ENCODE measurements at regions not wholly inside any gene's neighbourhood (a gene's known extent, or its start where the extent isn't known, plus 50 kb on each side); places are given as distances from the start of the nearest gene placed in this dataset.

GRCh38 chrX:39771089-39771488, 326.7 kb downstream of the BCOR start:
- H2BK120ac ChIP-seq (ENCODE audit: low read depth, low read length), result peak overlapping the region; percentile 67
- H3K4me1 ChIP-seq (ENCODE audit: control insufficient read depth, low read depth, low read length), result no peaks in the 10 kb centered on the region
- no peak overlapping the region for H3K4me3 ChIP-seq (ENCODE audit: low read length)
- no peaks in the 10 kb centered on the region for H3K79me1 ChIP-seq (ENCODE audit: low read length)
- no peak overlapping the region for H3K23ac ChIP-seq (ENCODE audit: low read length)
- H2BK15ac ChIP-seq (replicated peaks; ENCODE audit: low read depth), result peak overlapping the region; percentile 88
- no peak for DNase-seq
- H4K5ac ChIP-seq (ENCODE audit: low read length), result no peak overlapping the region
- peak overlapping the region; percentile 98 for H3K27ac ChIP-seq (ENCODE audit: low read depth, low read length)
- no peak overlapping the region for H2AK5ac ChIP-seq (ENCODE audit: low read length)
- no peaks in the 10 kb centered on the region for H3K27me3 ChIP-seq (ENCODE audit: insufficient read depth, low read length, poor library complexity)
- H3K4ac ChIP-seq (ENCODE audit: low read depth, low read length), result peak overlapping the region; percentile 94
- H3K36me3 ChIP-seq (ENCODE audit: control insufficient read depth, insufficient read depth, low read length), result no peaks in the 10 kb centered on the region
- no peak overlapping the region for H3K4me2 ChIP-seq (ENCODE audit: low read length)
- no peak overlapping the region for H3K9ac ChIP-seq (ENCODE audit: low read length)
- peak overlapping the region; percentile 90 for H3K18ac ChIP-seq (ENCODE audit: low read length)
- H4K8ac ChIP-seq (ENCODE audit: low read depth, low read length), result no peak overlapping the region
- H2BK5ac ChIP-seq (ENCODE audit: low read length), result peak overlapping the region; percentile 45
- no peaks in the 10 kb centered on the region for H3K79me2 ChIP-seq (ENCODE audit: control insufficient read depth, insufficient read depth, low read length)
- WGBS (ENCODE audit: extremely low coverage, insufficient coverage, low lambda C conversion rate), result no CpG with 5 or more reads among the region's 5 CpGs
- peak overlapping the region; percentile 79 for H3K56ac ChIP-seq (ENCODE audit: low read length)

GRCh38 chrX:39772057-39772832, 325.5 kb downstream of the BCOR start:
- H4K5ac ChIP-seq (ENCODE audit: low read length), result no peak overlapping the region
- peak overlapping the region; percentile 95 for H3K4ac ChIP-seq (ENCODE audit: low read depth, low read length)
- H3K4me1 ChIP-seq (ENCODE audit: control insufficient read depth, low read depth, low read length), result no peaks in the 10 kb centered on the region
- H3K4me2 ChIP-seq (ENCODE audit: low read length), result no peak overlapping the region
- H3K23ac ChIP-seq (ENCODE audit: low read length), result no peak overlapping the region
- no peak overlapping the region for H2BK15ac ChIP-seq (replicated peaks; ENCODE audit: low read depth)
- H3K27me3 ChIP-seq (ENCODE audit: insufficient read depth, low read length, poor library complexity), result no peaks in the 10 kb centered on the region
- no peaks in the 10 kb centered on the region for H3K79me1 ChIP-seq (ENCODE audit: low read length)
- H3K56ac ChIP-seq (ENCODE audit: low read length), result peak overlapping the region; percentile 79
- peak overlapping the region; percentile 87 for H3K18ac ChIP-seq (ENCODE audit: low read length)
- peak overlapping the region; percentile 53 for H3K9ac ChIP-seq (ENCODE audit: low read length)
- H2BK120ac ChIP-seq (ENCODE audit: low read depth, low read length), result no peak overlapping the region
- H3K79me2 ChIP-seq (ENCODE audit: control insufficient read depth, insufficient read depth, low read length), result no peaks in the 10 kb centered on the region
- peak overlapping the region; percentile 98 for H3K27ac ChIP-seq (ENCODE audit: low read depth, low read length)
- peak; percentile 87 for DNase-seq
- H2BK5ac ChIP-seq (ENCODE audit: low read length), result no peak overlapping the region
- no CpG with 5 or more reads among the region's 21 CpGs for WGBS (ENCODE audit: extremely low coverage, insufficient coverage, low lambda C conversion rate)
- no peak overlapping the region for H2AK5ac ChIP-seq (ENCODE audit: low read length)
- peak overlapping the region; percentile 93 for H4K8ac ChIP-seq (ENCODE audit: low read depth, low read length)
- no peak overlapping the region for H3K4me3 ChIP-seq (ENCODE audit: low read length)
- no peaks in the 10 kb centered on the region for H3K36me3 ChIP-seq (ENCODE audit: control insufficient read depth, insufficient read depth, low read length)

GRCh38 chrX:39773150-39773549, 324.6 kb downstream of the BCOR start:
- WGBS (ENCODE audit: extremely low coverage, insufficient coverage, low lambda C conversion rate), result no CpG with 5 or more reads among the region's 3 CpGs
- H3K36me3 ChIP-seq (ENCODE audit: control insufficient read depth, insufficient read depth, low read length), result no peaks in the 10 kb centered on the region
- H3K4me1 ChIP-seq (ENCODE audit: control insufficient read depth, low read depth, low read length), result no peaks in the 10 kb centered on the region
- no peak overlapping the region for H3K4me2 ChIP-seq (ENCODE audit: low read length)
- H4K5ac ChIP-seq (ENCODE audit: low read length), result no peak overlapping the region
- peak overlapping the region; percentile 51 for H3K18ac ChIP-seq (ENCODE audit: low read length)
- H2BK120ac ChIP-seq (ENCODE audit: low read depth, low read length), result no peak overlapping the region
- H3K79me1 ChIP-seq (ENCODE audit: low read length), result no peaks in the 10 kb centered on the region
- H2BK5ac ChIP-seq (ENCODE audit: low read length), result no peak overlapping the region
- H3K23ac ChIP-seq (ENCODE audit: low read length), result no peak overlapping the region
- H3K27ac ChIP-seq (ENCODE audit: low read depth, low read length), result peak overlapping the region; percentile 98
- no peaks in the 10 kb centered on the region for H3K79me2 ChIP-seq (ENCODE audit: control insufficient read depth, insufficient read depth, low read length)
- no peak overlapping the region for H3K9ac ChIP-seq (ENCODE audit: low read length)
- no peak overlapping the region for H2BK15ac ChIP-seq (replicated peaks; ENCODE audit: low read depth)
- H2AK5ac ChIP-seq (ENCODE audit: low read length), result no peak overlapping the region
- no peak overlapping the region for H3K4me3 ChIP-seq (ENCODE audit: low read length)
- no peak overlapping the region for H4K8ac ChIP-seq (ENCODE audit: low read depth, low read length)
- no peaks in the 10 kb centered on the region for H3K27me3 ChIP-seq (ENCODE audit: insufficient read depth, low read length, poor library complexity)
- peak overlapping the region; percentile 62 for H3K56ac ChIP-seq (ENCODE audit: low read length)
- no peak for DNase-seq
- no peak overlapping the region for H3K4ac ChIP-seq (ENCODE audit: low read depth, low read length)

- Histone ChIP-seq H3K4ac (ENCODE audit: low read depth, low read length) (peak overlapping the region; percentile 52), H3K56ac (ENCODE audit: low read length) (peak overlapping the region; percentile 53), H3K79me2 (ENCODE audit: control insufficient read depth, insufficient read depth, low read length) (no peaks in the 10 kb centered on the region), H4K8ac (ENCODE audit: low read depth, low read length) (no peak overlapping the region), H2BK15ac (replicated peaks; ENCODE audit: low read depth) (peak overlapping the region; percentile 36), H3K4me2 (ENCODE audit: low read length) (no peak overlapping the region), H3K4me3 (ENCODE audit: low read length) (no peak overlapping the region), H4K5ac (ENCODE audit: low read length) (no peak overlapping the region), H2BK120ac (ENCODE audit: low read depth, low read length) (no peak overlapping the region), H3K79me1 (ENCODE audit: low read length) (no peaks in the 10 kb centered on the region), H3K9ac (ENCODE audit: low read length) (no peak overlapping the region), H3K27ac (ENCODE audit: low read depth, low read length) (peak overlapping the region; percentile 31), H3K27me3 (ENCODE audit: insufficient read depth, low read length, poor library complexity) (no peaks in the 10 kb centered on the region), H3K4me1 (ENCODE audit: control insufficient read depth, low read depth, low read length) (no peaks in the 10 kb centered on the region), H3K18ac (ENCODE audit: low read length) (peak overlapping the region; percentile 95), H2AK5ac (ENCODE audit: low read length) (no peak overlapping the region), H2BK5ac (ENCODE audit: low read length) (no peak overlapping the region), H3K36me3 (ENCODE audit: control insufficient read depth, insufficient read depth, low read length) (no peaks in the 10 kb centered on the region), H3K23ac (ENCODE audit: low read length) (no peak overlapping the region)
- WGBS (ENCODE audit: extremely low coverage, insufficient coverage, low lambda C conversion rate), result no CpG with 5 or more reads among the region's 19 CpGs
- no peak for DNase-seq
These were observed 323.6 kb downstream of the BCOR start for GRCh38 chrX:39773923-39774773.

GRCh38 chrX:39774774-39775328, 322.9 kb downstream of the BCOR start:
- Histone ChIP-seq H4K5ac (ENCODE audit: low read length) (no peak overlapping the region), H4K8ac (ENCODE audit: low read depth, low read length) (no peak overlapping the region), H3K23ac (ENCODE audit: low read length) (no peak overlapping the region), H2BK120ac (ENCODE audit: low read depth, low read length) (no peak overlapping the region), H3K18ac (ENCODE audit: low read length) (peak overlapping the region; percentile 68), H3K56ac (ENCODE audit: low read length) (no peak overlapping the region), H3K9ac (ENCODE audit: low read length) (no peak overlapping the region), H3K27me3 (ENCODE audit: insufficient read depth, low read length, poor library complexity) (no peaks in the 10 kb centered on the region), H3K79me2 (ENCODE audit: control insufficient read depth, insufficient read depth, low read length) (no peaks in the 10 kb centered on the region), H3K36me3 (ENCODE audit: control insufficient read depth, insufficient read depth, low read length) (no peaks in the 10 kb centered on the region), H2AK5ac (ENCODE audit: low read length) (no peak overlapping the region), H2BK15ac (replicated peaks; ENCODE audit: low read depth) (no peak overlapping the region), H3K4ac (ENCODE audit: low read depth, low read length) (no peak overlapping the region), H3K4me2 (ENCODE audit: low read length) (no peak overlapping the region), H3K27ac (ENCODE audit: low read depth, low read length) (no peak overlapping the region), H3K4me1 (ENCODE audit: control insufficient read depth, low read depth, low read length) (no peaks in the 10 kb centered on the region), H3K79me1 (ENCODE audit: low read length) (no peaks in the 10 kb centered on the region), H3K4me3 (ENCODE audit: low read length) (no peak overlapping the region), H2BK5ac (ENCODE audit: low read length) (no peak overlapping the region)
- no peak for DNase-seq
- WGBS (ENCODE audit: extremely low coverage, insufficient coverage, low lambda C conversion rate), result no CpG with 5 or more reads among the region's 5 CpGs
